Skeletal muscle tissue (tissue), 3 donors: ENCODE measurements at regions not wholly inside any gene's neighbourhood (a gene's known extent, or its start where the extent isn't known, plus 50 kb on each side); places are given as distances from the start of the nearest gene placed in this dataset.
"Not testable (repeated sequence)": the region's sequence is repeated elsewhere in the genome, so short reads cannot be mapped to it uniquely, and the experiment has no call there.

ENCODE experiments used
- H3K27ac ChIP-seq: one replicate; pipeline ENCODE4 v1.7.0; 2013; ENCODE audit warnings: mild to moderate bottlenecking, low read depth, low read length, inconsistent platforms
- H3K27me3 ChIP-seq, 3 donors: one replicate each; pipeline ENCODE4 v1.7.0; 2013; ENCODE audit warnings: low read length in 3 of 3; ENCODE audit not compliant: control insufficient read depth in 3 of 3, insufficient read depth in 3 of 3
- H3K36me3 ChIP-seq, 3 donors: one replicate each; pipeline ENCODE4 v1.7.0; 2013; ENCODE audit warnings: low read length in 3 of 3; ENCODE audit not compliant: control insufficient read depth in 3 of 3, insufficient read depth in 3 of 3
- H3K4me1 ChIP-seq, 3 donors: one replicate each; pipeline ENCODE4 v1.7.0; 2013; ENCODE audit warnings: low read length in 3 of 3, mild to moderate bottlenecking in 3 of 3; ENCODE audit not compliant: control insufficient read depth in 3 of 3, insufficient read depth in 3 of 3
- H3K4me3 ChIP-seq, 3 donors: one replicate each; pipeline ENCODE4 v1.7.0; 2013; ENCODE audit warnings: low read length in 3 of 3
- H3K9ac ChIP-seq, 3 donors: one replicate each; pipeline ENCODE4 v1.7.0; 2013; ENCODE audit warnings: low read length in 3 of 3, mild to moderate bottlenecking in 3 of 3, moderate library complexity in 2 of 3, low read depth in 1 of 3
- H3K9me3 ChIP-seq, 3 donors: one replicate each; pipeline ENCODE4 v1.7.0; 2013; ENCODE audit warnings: low read length in 3 of 3; ENCODE audit not compliant: control insufficient read depth in 3 of 3
- donor health status: Osteomylitis.

DNA sequence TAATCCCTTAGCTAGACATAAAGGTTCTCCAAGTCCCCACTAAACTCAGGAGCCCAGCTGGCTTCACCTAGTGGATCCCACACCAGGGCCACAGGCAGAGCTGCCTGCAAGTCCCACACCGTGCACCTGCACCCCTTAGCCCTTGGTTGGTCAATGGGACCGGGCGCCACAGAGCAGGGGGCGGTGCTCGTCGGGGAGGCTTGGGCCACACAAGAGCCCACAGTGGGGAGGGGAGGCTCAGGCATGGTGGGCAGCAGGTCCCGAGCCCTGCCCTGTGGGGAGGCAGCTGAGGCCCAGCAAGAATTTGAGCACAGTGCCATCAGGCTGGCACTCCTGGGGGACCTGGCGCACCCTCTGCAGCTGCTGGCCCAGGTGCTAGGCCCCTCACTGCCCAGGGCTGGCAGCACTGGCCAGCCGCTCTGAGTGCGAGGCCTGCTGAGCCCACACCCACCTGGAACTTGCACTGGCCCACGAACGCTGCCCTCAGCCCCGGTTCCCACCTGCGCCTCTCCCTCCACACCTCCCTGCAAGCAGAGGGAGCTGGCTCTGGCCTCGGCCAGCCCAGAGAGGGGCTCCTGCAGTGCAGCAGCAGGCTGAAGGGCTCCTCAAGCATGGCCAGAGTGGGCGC, 101.7 kb upstream of the PGR start:
- H3K4me3 ChIP-seq, H3K4me1 ChIP-seq, H3K27ac ChIP-seq, H3K9ac ChIP-seq, H3K27me3 ChIP-seq, H3K36me3 ChIP-seq, H3K9me3 ChIP-seq: not testable (repeated sequence)

GRCh38 chr11:101226617-101227016, 97.0 kb upstream of the PGR start:
- Histone ChIP-seq H3K9ac (no peak overlapping the region), H3K27ac (no peak overlapping the region), H3K27me3 (no peaks in the 10 kb centered on the region), H3K9me3 (no peaks in the 10 kb centered on the region), H3K4me3 (no peak overlapping the region), H3K4me1 (no peaks in the 10 kb centered on the region), H3K36me3 (no peaks in the 10 kb centered on the region)

GRCh38 chr11:101224221-101224620, 94.6 kb upstream of the PGR start:
- H3K4me1 ChIP-seq, result no peaks in the 10 kb centered on the region
- H3K9me3 ChIP-seq, result peaks cover 0 to 3% (median 2%) of the 10 kb centered on the region in 3 donors
- no peak overlapping the region for H3K4me3 ChIP-seq
- H3K27me3 ChIP-seq, result no peaks in the 10 kb centered on the region
- no peaks in the 10 kb centered on the region for H3K36me3 ChIP-seq
- no peak overlapping the region for H3K9ac ChIP-seq
- no peak overlapping the region for H3K27ac ChIP-seq

DNA sequence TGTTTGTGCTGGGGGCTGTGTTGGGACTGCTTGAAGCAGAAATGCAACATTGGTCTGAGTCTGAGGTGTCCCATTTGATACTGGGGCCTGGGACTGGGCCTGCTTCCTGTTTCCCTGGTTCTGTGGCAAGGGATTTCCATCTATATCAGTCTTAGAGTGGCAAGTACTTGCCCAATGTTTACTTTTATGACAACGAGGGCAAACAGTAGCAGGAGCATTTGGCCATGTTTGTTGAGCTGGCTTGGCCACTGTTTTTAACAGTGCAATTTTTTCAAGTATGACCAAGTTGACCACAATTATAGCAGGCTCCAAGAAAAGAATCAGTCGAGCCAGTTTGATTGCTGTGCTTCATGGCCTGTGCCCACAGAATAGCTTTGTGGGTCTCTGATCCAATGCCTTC, 88.5 kb upstream of the PGR start:
- not testable (repeated sequence) for H3K4me1 ChIP-seq, H3K36me3 ChIP-seq, H3K4me3 ChIP-seq, H3K9ac ChIP-seq, H3K27me3 ChIP-seq, H3K27ac ChIP-seq, H3K9me3 ChIP-seq

- H3K27me3 ChIP-seq, H3K27ac ChIP-seq, H3K9ac ChIP-seq, H3K9me3 ChIP-seq, H3K4me3 ChIP-seq, H3K4me1 ChIP-seq, H3K36me3 ChIP-seq: not testable (repeated sequence)
Observed at GRCh38 chr11:101216091-101216490, 86.5 kb upstream of the PGR start.

DNA sequence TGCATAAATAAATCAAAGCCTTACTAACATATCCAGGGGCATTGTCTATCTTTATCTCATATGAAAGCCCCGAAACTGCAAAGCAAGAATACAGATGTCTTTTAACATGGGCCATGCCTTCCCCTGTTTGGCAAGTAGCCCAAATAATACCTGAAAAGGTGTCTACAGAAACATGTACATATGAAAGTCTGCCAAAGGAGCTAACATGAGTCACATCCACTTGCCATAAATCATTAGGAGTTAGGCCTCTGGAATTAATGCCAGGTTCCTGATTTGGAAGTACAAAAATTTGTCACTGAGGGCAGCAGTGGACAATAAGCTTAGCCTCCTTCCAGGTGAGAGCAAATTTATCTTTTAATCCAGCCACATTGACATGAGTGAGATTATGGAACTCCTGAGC, 85.5 kb upstream of the PGR start:
- Histone ChIP-seq H3K4me1 (no peaks in the 10 kb centered on the region), H3K27me3 (no peaks in the 10 kb centered on the region), H3K36me3 (no peaks in the 10 kb centered on the region), H3K27ac (no peak overlapping the region), H3K9ac (no peak overlapping the region), H3K4me3 (no peak overlapping the region), H3K9me3 (peaks cover 0 to 3% (median 0%) of the 10 kb centered on the region in 3 donors)

DNA sequence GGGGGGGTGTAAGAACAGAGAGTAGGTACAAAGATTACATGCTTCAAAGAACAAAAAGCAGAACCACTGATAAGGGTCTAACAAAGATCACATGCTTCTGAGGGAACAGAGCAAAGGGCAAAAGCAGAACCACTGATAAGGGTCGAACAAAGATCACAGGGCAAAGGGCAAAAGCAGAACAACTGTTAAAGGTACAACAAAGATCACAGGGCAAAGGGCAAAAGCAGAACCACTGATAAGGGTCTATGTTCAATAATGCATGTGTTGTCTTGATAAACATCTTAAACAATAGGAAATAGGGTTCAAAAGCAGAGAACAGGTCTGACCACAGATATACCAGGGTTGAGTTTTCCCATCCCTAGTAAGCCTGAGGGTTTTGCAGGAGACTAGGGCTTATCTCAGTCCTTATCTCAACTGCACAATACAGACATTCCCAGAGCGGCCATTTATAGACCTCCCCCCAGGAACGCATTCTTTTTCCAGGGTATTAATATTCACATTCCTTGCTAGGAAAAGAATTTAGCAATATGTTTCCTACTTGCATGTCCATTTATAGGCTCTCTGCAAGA, 81.9 kb upstream of the PGR start:
- H3K9ac ChIP-seq, result no peak overlapping the region
- peaks cover 0 to 6% (median 1%) of the 10 kb centered on the region in 3 donors for H3K9me3 ChIP-seq
- H3K27ac ChIP-seq, result no peak overlapping the region
- no peak overlapping the region for H3K4me3 ChIP-seq
- no peaks in the 10 kb centered on the region for H3K4me1 ChIP-seq
- no peaks in the 10 kb centered on the region for H3K36me3 ChIP-seq
- no peaks in the 10 kb centered on the region for H3K27me3 ChIP-seq

DNA sequence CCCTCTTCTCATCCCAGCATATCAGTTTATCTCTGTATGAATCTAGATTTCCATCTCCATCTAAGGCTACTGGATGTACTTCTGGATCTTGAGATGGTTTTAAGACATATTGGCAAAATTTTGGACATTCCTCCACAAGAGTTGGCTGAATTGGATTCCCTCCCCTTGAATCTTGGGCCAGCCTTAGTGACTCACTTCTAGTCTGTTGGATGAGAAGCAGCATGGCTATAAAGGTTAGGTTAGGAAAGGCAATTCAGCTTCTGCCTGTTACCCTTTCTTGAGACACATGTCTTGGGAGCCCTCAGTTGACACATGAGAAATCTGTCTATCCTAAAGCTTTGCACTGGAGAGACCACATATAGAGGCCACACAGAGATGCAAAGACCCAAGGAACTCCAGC, 73.0 kb upstream of the PGR start:
- Histone ChIP-seq H3K27ac (no peak overlapping the region), H3K36me3 (no peaks in the 10 kb centered on the region), H3K9ac (no peak overlapping the region), H3K9me3 (peaks cover 0 to 4% (median 0%) of the 10 kb centered on the region in 3 donors), H3K4me3 (no peak overlapping the region), H3K27me3 (no peaks in the 10 kb centered on the region), H3K4me1 (no peaks in the 10 kb centered on the region)

GRCh38 chr11:101199416-101199815, 69.8 kb upstream of the PGR start:
- H3K27me3 ChIP-seq, result no peaks in the 10 kb centered on the region
- H3K9ac ChIP-seq, result no peak overlapping the region
- H3K27ac ChIP-seq, result no peak overlapping the region
- no peaks in the 10 kb centered on the region for H3K4me1 ChIP-seq
- H3K4me3 ChIP-seq, result no peak overlapping the region
- H3K36me3 ChIP-seq, result no peaks in the 10 kb centered on the region
- H3K9me3 ChIP-seq, result peaks cover 0 to 2% (median 0%) of the 10 kb centered on the region in 3 donors

GRCh38 chr11:101195294-101195693, 65.7 kb upstream of the PGR start:
- H3K9ac ChIP-seq, result no peak overlapping the region
- H3K27me3 ChIP-seq, result no peaks in the 10 kb centered on the region
- no peak overlapping the region for H3K27ac ChIP-seq
- H3K4me1 ChIP-seq, result no peaks in the 10 kb centered on the region
- no peaks in the 10 kb centered on the region for H3K36me3 ChIP-seq
- no peaks in the 10 kb centered on the region for H3K9me3 ChIP-seq
- no peak overlapping the region for H3K4me3 ChIP-seq
